HEK293 (cell line): ENCODE measurements at regions not wholly inside any gene's neighbourhood (a gene's known extent, or its start where the extent isn't known, plus 50 kb on each side); places are given as distances from the start of the nearest gene placed in this dataset.
A peak's percentile ranks its signal among the peaks of the same experiment; 100 is the strongest.

Experiments used
- CTCF ChIA-PET: fragments of 350-600 bp; formaldehyde crosslinking; extraction: SDS; loops from one replicate; lab custom pipeline; 2021; ENCODE audit warnings: antibody characterized with exemption; lab: Yijun Ruan, JAX
- POLR2A ChIA-PET: fragments of 300-600 bp; formaldehyde crosslinking; extraction: SDS; loops from one replicate; lab custom pipeline; 2020; ENCODE audit warnings: antibody characterized with exemption, inconsistent platforms; lab: Yijun Ruan, JAX
- H3K27ac ChIP-seq: fragments of 200-500 bp; sonication (Bioruptor generic); 2 replicates; pipeline ENCODE4 v1.5.1; 2014; ENCODE audit warnings: low read depth, low read length, control low read depth, inconsistent platforms; ENCODE audit errors: extremely low read depth
- H3K36me3 ChIP-seq, 2 experiments: fragments of 200-500 bp in 1 of 2; sonication (Bioruptor generic) in 1 of 2; 1 replicate in 1 of 2; 2 replicates in 1 of 2; pipeline ENCODE4 v1.5.1; 2014 to 2017; ENCODE audit warnings: inconsistent platforms in 2 of 2, low read length in 2 of 2; ENCODE audit not compliant: control insufficient read depth in 2 of 2, insufficient read depth in 1 of 2
- H3K4me1 ChIP-seq: fragments of 200-500 bp; sonication (Bioruptor generic); 2 replicates; pipeline ENCODE4 v1.5.1; 2014; ENCODE audit warnings: mild to moderate bottlenecking, low read length, inconsistent platforms; ENCODE audit not compliant: control insufficient read depth, insufficient read depth
- H3K4me3 ChIP-seq: 2 replicates; pipeline ENCODE4 v1.5.1; 2011; ENCODE audit warnings: low read depth, mild to moderate bottlenecking, control low read depth, low read length, moderate library complexity
- H3K9me3 ChIP-seq: fragments of 200-500 bp; sonication (Bioruptor generic); 2 replicates; pipeline ENCODE4 v1.5.1; 2014; ENCODE audit warnings: low read depth, low read length, inconsistent platforms; ENCODE audit not compliant: control insufficient read depth, insufficient read depth
- BCL11A ChIP-seq: fragments of 450-650 bp; formaldehyde crosslinking; IDR thresholded peaks from 2 replicates; pipeline ENCODE4 v1.5.1; 2016; ENCODE audit warnings: low read depth, missing biosample characterization, missing genetic modification characterization
- HOXD13 ChIP-seq: sonication (generic); formaldehyde crosslinking; IDR thresholded peaks from 2 replicates; pipeline ENCODE4 v1.8.0; 2022; ENCODE audit warnings: missing genetic modification reagents, borderline replicate concordance
- MEIS1 ChIP-seq: sonication (generic); formaldehyde crosslinking; IDR thresholded peaks from 2 replicates; pipeline ENCODE4 v1.8.1; 2022; ENCODE audit warnings: missing genetic modification reagents, mild to moderate bottlenecking, borderline replicate concordance
- PRDM1 ChIP-seq: fragments of 450-650 bp; formaldehyde crosslinking; IDR thresholded peaks from 2 replicates; pipeline ENCODE4; 2016; ENCODE audit warnings: missing biosample characterization, missing genetic modification characterization
- ZBTB20 ChIP-seq: fragments of 450-650 bp; formaldehyde crosslinking; IDR thresholded peaks from 2 replicates; pipeline ENCODE4 v1.5.1; 2016; ENCODE audit warnings: missing biosample characterization, missing genetic modification characterization
- ZBTB48 ChIP-seq: fragments of 450-650 bp; formaldehyde crosslinking; IDR thresholded peaks from 2 replicates; pipeline ENCODE4 v1.5.1; 2016; ENCODE audit warnings: missing biosample characterization, missing genetic modification characterization
- ZNF174 ChIP-seq: fragments of 450-650 bp; formaldehyde crosslinking; IDR thresholded peaks from 2 replicates; pipeline ENCODE4 v1.5.0; 2017; ENCODE audit warnings: missing biosample characterization, mild to moderate bottlenecking, missing genetic modification characterization
- ZNF24 ChIP-seq: fragments of 450-650 bp; formaldehyde crosslinking; IDR thresholded peaks from 2 replicates; pipeline ENCODE4 v1.5.1; 2016; ENCODE audit warnings: missing biosample characterization, missing genetic modification characterization
- ZNF354C ChIP-seq: fragments of 450-650 bp; formaldehyde crosslinking; IDR thresholded peaks from 2 replicates; pipeline ENCODE4 v1.5.1; 2016; ENCODE audit warnings: missing biosample characterization, missing genetic modification characterization, low read depth, borderline replicate concordance
- ZNF366 ChIP-seq: fragments of 450-650 bp; formaldehyde crosslinking; conservative IDR thresholded peaks from 2 replicates; pipeline ENCODE4 v1.5.1; 2016; ENCODE audit warnings: missing biosample characterization, missing genetic modification characterization
- ZNF558 ChIP-seq: fragments of 450-650 bp; formaldehyde crosslinking; IDR thresholded peaks from 2 replicates; pipeline ENCODE4 v1.5.1; 2016; ENCODE audit warnings: missing biosample characterization, missing genetic modification characterization
- ZNF623 ChIP-seq: fragments of 450-650 bp; formaldehyde crosslinking; IDR thresholded peaks from 2 replicates; pipeline ENCODE4 v1.5.1; 2016; ENCODE audit warnings: missing biosample characterization, missing genetic modification characterization
- ZNF626 ChIP-seq: fragments of 450-650 bp; sonication (Bioruptor Pico); formaldehyde crosslinking; IDR thresholded peaks from 2 replicates; pipeline ENCODE4 v1.5.1; 2018; ENCODE audit warnings: missing biosample characterization, missing genetic modification characterization, inconsistent platforms
- ZNF629 ChIP-seq: fragments of 450-650 bp; formaldehyde crosslinking; IDR thresholded peaks from 2 replicates; pipeline ENCODE4 v1.5.1; 2017; ENCODE audit warnings: missing biosample characterization, missing genetic modification characterization
- ZNF776 ChIP-seq: fragments of 450-650 bp; formaldehyde crosslinking; IDR thresholded peaks from 2 replicates; pipeline ENCODE4 v1.5.0; 2017; ENCODE audit warnings: missing biosample characterization, missing genetic modification characterization, borderline replicate concordance
- ZNF791 ChIP-seq: fragments of 450-650 bp; formaldehyde crosslinking; IDR thresholded peaks from 2 replicates; pipeline ENCODE4 v1.5.1; 2016; ENCODE audit warnings: missing biosample characterization, missing genetic modification characterization
- ZNF843 ChIP-seq: fragments of 450-650 bp; formaldehyde crosslinking; IDR thresholded peaks from 2 replicates; pipeline ENCODE4 v1.5.1; 2016; ENCODE audit warnings: missing biosample characterization, missing genetic modification characterization
- TF ChIP-seq, protein P1 (sequence below): fragments of 450-650 bp; formaldehyde crosslinking; IDR thresholded peaks from 2 replicates; pipeline ENCODE4 v1.5.1; 2016; ENCODE audit warnings: missing biosample characterization, missing genetic modification characterization
- TF ChIP-seq, protein P2 (sequence below): fragments of 450-650 bp; formaldehyde crosslinking; IDR thresholded peaks from 2 replicates; pipeline ENCODE4 v1.5.1; 2016; ENCODE audit warnings: missing biosample characterization, missing genetic modification characterization
- TF ChIP-seq, protein P3 (sequence below): fragments of 450-650 bp; formaldehyde crosslinking; IDR thresholded peaks from 2 replicates; pipeline ENCODE4 v1.5.1; 2016; ENCODE audit warnings: missing biosample characterization, missing genetic modification characterization, borderline replicate concordance

DNA sequence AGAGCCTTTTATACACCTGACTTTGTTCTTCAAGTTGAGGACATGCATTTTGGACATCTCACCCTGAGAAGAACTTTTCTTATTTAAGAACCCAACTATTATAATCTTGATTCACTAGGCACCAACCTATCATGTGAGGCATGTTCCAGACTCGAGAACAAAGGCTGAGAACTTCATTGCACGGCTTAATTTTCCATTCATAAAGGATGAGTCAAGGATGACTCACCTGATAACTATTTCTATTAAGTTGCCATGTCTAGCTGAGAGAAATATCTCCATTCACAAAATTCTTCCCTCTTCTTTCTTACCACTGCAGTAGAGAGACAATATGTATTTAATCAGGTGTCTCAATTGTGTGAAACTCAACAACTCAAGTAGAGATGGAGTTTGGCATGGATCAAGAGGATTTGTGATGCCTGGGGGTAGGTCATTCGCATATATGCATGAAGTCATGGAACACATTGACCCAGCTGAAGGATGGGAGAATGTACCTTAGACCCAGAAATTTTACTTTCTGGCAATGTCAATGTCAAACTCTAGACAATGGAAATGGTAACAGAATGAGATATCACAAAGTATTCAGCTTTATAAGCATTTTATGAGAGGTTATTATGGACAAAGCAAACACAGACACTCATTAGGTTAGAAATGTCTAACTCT lies 173.2 kb upstream of the PRNP start (continued):
- TF ChIP-seq ZBTB48 (tag by site-specific recombination): no peak
- no peak for TF ChIP-seq ZBTB20 (tag by site-specific recombination)
- no peak for TF ChIP-seq ZNF174 (tag by site-specific recombination)
- TF ChIP-seq ZNF354C: no peak
- no peak for TF ChIP-seq ZNF791 (tag by site-specific recombination)
- no peak for TF ChIP-seq MEIS1
- no peak for TF ChIP-seq ZNF623
- no peak for TF ChIP-seq ZNF626
- TF ChIP-seq, protein P1, sequence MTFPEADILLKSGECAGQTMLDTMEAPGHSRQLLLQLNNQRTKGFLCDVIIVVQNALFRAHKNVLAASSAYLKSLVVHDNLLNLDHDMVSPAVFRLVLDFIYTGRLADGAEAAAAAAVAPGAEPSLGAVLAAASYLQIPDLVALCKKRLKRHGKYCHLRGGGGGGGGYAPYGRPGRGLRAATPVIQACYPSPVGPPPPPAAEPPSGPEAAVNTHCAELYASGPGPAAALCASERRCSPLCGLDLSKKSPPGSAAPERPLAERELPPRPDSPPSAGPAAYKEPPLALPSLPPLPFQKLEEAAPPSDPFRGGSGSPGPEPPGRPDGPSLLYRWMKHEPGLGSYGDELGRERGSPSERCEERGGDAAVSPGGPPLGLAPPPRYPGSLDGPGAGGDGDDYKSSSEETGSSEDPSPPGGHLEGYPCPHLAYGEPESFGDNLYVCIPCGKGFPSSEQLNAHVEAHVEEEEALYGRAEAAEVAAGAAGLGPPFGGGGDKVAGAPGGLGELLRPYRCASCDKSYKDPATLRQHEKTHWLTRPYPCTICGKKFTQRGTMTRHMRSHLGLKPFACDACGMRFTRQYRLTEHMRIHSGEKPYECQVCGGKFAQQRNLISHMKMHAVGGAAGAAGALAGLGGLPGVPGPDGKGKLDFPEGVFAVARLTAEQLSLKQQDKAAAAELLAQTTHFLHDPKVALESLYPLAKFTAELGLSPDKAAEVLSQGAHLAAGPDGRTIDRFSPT (tag by site-specific recombination): peak; percentile 53; the same call in 1 of the 2 replicates
- peak; percentile 65; the same call in 1 of the 2 replicates for TF ChIP-seq PRDM1 (tag by site-specific recombination)
- TF ChIP-seq, all 188 proteins: peak for 6

DNA sequence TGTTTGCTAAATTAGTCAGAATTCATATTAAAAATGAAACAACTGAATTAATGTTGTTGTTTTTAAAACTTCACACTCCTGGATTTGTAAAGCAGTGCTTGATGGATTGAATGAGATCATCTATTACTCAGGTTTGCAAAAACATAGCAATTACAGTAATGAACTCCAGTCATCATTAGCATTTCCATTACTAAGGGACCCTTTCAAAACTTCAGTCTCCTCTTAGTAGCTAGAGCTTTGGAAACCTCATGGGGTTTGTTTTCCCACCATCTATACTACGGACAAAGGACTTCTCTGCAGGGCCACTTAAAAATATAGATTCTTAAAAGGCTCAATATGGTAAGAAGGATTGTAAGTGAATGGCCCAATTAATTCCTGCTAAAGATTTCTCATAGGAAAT lies 174.5 kb upstream of the PRNP start:
- TF ChIP-seq, protein P2, sequence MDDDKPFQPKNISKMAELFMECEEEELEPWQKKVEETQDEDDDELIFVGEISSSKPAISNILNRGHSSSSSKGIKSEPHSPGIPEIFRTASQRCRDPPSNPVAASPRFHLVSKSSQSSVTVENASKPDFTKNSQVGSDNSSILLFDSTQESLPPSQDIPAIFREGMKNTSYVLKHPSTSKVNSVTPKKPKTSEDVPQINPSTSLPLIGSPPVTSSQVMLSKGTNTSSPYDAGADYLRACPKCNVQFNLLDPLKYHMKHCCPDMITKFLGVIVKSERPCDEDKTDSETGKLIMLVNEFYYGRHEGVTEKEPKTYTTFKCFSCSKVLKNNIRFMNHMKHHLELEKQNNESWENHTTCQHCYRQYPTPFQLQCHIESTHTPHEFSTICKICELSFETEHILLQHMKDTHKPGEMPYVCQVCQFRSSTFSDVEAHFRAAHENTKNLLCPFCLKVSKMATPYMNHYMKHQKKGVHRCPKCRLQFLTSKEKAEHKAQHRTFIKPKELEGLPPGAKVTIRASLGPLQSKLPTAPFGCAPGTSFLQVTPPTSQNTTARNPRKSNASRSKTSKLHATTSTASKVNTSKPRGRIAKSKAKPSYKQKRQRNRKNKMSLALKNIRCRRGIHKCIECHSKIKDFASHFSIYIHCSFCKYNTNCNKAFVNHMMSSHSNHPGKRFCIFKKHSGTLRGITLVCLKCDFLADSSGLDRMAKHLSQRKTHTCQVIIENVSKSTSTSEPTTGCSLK (tag by site-specific recombination): no peak
- 0 out of 2 replicates have a peak, but pooled peaks have one; percentile 43 for TF ChIP-seq ZNF629 (tag by site-specific recombination)
- ChIA-PET CTCF (no interaction called here), POLR2A (no interaction called here)
- H3K27ac ChIP-seq: no peak overlapping the region
- H3K4me3 ChIP-seq: no peak overlapping the region
- peaks cover 13% of the 10 kb centered on the region for H3K4me1 ChIP-seq
- H3K36me3 ChIP-seq: no peaks in the 10 kb centered on the region
- H3K9me3 ChIP-seq: no peaks in the 10 kb centered on the region

DNA sequence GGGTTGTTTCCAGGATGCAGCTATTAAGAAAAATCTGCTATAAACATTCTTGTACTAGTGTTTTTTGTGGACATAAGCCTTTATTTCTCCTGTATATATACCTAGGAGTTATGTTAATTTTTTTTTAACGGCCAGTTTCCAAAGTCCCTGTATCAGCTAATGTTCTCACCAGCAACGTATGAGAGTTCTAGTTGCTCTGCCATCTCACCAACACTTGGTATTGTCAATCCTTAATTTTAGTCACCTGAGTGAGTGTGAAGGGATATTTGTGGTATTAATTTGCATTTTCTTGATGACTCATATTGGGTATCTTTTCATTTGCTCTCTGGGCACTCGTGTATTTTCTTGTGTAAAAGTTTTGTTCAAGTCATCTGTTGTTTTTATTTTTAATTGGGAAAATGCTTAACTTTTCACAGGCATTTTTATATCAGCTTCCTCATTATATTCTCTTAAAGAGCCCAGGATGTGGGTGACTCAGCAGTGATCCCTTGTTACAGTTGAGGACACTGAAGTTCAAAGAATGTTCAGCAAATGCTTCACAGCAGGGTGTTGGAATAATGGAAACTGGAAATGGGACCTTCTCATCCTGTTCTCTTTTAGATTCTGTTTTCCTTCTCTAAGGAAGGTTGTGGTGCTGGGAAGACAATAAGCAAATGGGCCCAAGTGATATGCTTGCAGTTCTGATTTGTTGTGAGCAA lies 176.3 kb upstream of the PRNP start:
- peaks cover 13% of the 10 kb centered on the region for H3K4me1 ChIP-seq
- TF ChIP-seq BCL11A (no peak), ZNF776 (tag by site-specific recombination) (no peak), ZNF843 (no peak), HOXD13 (no peak), ZNF24 (tag by site-specific recombination) (no peak), ZNF558 (tag by site-specific recombination) (no peak), ZNF366 (tag by site-specific recombination) (no peak)
- TF ChIP-seq, protein P3, sequence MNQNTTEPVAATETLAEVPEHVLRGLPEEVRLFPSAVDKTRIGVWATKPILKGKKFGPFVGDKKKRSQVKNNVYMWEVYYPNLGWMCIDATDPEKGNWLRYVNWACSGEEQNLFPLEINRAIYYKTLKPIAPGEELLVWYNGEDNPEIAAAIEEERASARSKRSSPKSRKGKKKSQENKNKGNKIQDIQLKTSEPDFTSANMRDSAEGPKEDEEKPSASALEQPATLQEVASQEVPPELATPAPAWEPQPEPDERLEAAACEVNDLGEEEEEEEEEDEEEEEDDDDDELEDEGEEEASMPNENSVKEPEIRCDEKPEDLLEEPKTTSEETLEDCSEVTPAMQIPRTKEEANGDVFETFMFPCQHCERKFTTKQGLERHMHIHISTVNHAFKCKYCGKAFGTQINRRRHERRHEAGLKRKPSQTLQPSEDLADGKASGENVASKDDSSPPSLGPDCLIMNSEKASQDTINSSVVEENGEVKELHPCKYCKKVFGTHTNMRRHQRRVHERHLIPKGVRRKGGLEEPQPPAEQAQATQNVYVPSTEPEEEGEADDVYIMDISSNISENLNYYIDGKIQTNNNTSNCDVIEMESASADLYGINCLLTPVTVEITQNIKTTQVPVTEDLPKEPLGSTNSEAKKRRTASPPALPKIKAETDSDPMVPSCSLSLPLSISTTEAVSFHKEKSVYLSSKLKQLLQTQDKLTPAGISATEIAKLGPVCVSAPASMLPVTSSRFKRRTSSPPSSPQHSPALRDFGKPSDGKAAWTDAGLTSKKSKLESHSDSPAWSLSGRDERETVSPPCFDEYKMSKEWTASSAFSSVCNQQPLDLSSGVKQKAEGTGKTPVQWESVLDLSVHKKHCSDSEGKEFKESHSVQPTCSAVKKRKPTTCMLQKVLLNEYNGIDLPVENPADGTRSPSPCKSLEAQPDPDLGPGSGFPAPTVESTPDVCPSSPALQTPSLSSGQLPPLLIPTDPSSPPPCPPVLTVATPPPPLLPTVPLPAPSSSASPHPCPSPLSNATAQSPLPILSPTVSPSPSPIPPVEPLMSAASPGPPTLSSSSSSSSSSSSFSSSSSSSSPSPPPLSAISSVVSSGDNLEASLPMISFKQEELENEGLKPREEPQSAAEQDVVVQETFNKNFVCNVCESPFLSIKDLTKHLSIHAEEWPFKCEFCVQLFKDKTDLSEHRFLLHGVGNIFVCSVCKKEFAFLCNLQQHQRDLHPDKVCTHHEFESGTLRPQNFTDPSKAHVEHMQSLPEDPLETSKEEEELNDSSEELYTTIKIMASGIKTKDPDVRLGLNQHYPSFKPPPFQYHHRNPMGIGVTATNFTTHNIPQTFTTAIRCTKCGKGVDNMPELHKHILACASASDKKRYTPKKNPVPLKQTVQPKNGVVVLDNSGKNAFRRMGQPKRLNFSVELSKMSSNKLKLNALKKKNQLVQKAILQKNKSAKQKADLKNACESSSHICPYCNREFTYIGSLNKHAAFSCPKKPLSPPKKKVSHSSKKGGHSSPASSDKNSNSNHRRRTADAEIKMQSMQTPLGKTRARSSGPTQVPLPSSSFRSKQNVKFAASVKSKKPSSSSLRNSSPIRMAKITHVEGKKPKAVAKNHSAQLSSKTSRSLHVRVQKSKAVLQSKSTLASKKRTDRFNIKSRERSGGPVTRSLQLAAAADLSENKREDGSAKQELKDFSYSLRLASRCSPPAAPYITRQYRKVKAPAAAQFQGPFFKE (tag by site-specific recombination): no peak
- TF ChIP-seq, protein P2 (tag by site-specific recombination): no peak

More for the DNA sequence above, 176.3 kb upstream of the PRNP start:
- POLR2A ChIA-PET: no interaction called here
- Histone ChIP-seq H3K27ac (no peak overlapping the region), H3K4me3 (no peak overlapping the region), H3K36me3 (no peaks in the 10 kb centered on the region), H3K9me3 (no peaks in the 10 kb centered on the region)
- CTCF ChIA-PET: no interaction called here
